ENCODE measurements at regions not wholly inside any gene's neighbourhood (a gene's known extent, or its start where the extent isn't known, plus 50 kb on each side); places are given as distances from the start of the nearest gene placed in this dataset.

GRCh38 chr15:94105760-94106159 is 125.6 kb upstream of the MCTP2 start:
- intact Hi-C loops (cut with micrococcal nuclease): no loop called here

- intact Hi-C loops (cut with micrococcal nuclease): no loop called here
Measured at GRCh38 chr15:94100863-94101262, 130.5 kb upstream of the MCTP2 start.

DNA sequence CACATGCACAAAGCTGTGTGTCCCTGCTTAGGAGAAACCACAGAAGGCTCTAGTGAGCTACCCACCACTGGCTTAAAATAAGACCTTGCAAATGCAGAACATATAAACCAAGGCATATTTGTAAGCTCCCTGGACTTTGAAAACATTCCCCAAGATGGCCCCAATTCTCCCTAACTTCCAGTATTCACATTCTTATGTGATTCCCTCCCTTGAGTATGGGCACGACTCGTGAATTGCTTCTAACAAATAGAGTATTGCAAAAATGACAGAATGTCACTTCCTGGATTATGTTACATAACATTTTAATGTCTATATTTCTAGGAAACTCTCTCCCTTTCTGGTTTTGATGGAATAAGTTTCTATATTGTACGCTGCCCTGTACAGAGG is 131.8 kb upstream of the MCTP2 start:
- intact Hi-C loops (cut with micrococcal nuclease): no loop called here

DNA sequence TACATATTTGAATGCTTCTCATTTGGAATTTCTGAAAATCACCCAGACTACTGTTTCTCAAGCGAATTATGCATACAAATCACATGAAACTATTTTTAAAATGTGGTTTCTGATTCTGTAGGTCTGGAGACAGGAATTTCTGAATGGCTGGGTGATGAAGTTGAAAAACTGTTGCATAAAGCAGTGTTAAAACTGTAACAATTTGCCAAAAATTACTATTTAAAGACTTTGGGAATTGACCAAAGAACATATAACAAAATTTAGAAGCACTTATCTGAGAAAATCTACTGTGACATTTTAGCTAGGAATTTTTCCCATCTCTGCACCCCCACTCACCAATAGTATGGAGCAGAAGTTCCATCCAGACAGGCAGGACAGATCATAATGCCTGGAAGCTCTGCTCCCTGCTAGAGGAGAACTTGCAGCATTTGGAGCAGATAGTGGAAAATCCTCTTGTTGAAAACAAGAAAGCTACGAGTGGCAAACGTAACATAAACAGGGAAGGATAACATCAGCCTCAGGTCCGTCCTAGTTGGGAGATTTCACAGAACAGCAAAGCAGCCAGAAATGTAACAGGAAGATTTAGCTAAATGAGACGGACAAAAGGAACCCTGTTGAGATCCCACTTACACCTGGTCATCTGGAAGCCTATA is 132.3 kb upstream of the MCTP2 start:
- intact Hi-C loops (cut with micrococcal nuclease): no loop called here

GRCh38 chr15:94097552-94097951 is 133.8 kb upstream of the MCTP2 start:
- intact Hi-C loops (cut with micrococcal nuclease): no loop called here

GRCh38 chr15:94094310-94094709 is 137.1 kb upstream of the MCTP2 start:
- intact Hi-C loops (cut with micrococcal nuclease): no loop called here

GRCh38 chr15:94086341-94086740 is 145.0 kb upstream of the MCTP2 start:
- intact Hi-C loops (cut with micrococcal nuclease): no loop called here

DNA sequence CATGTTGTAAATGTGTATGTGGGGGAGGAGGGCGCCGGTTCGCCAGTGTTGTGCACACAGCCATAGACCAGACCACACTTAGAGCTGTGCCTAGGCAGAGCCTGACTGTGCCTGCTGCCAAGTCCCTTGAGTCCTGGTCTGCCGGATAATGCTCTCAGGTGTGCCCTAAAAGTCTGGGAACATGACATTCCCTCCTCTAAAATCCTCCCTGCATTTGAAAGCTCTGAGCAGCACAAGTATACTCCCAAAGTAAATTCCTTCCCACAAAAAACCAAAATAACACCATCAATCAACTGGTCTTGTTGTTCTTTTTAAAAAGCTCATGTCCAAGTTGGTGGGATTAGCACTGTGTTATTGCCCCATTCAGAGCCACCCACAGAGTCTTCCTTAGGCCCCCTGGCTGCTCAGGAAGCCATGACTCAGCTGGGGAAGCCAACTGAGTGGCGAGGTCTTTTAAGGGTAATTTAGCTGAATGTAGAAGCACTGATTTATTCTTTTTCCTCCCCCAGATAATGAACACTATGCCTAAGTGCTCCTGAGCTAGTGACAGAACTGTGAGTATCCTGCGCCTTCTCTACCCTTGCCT is 147.8 kb upstream of the MCTP2 start:
- intact Hi-C loops (cut with micrococcal nuclease): no loop called here

DNA sequence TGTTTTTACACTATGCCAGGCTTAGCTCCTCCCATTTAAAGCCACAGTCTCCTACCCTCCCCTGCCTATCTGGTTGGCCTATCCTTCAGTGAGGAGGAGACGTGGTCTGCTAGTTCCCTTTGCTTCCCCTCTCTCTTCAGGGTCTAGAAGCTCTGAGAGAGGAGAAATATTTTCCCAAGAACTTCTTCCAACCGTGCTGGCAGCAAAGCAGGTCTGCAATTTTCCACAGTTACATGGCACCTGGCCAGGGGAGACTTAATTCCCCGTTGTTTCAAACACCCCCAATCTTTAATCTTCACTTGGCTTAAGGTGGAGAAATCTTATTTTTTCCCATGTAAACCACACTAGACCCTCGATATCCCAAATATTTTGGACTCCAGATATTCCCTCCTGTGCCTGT is 149.5 kb upstream of the MCTP2 start:
- intact Hi-C loops (cut with micrococcal nuclease): no loop called here

DNA sequence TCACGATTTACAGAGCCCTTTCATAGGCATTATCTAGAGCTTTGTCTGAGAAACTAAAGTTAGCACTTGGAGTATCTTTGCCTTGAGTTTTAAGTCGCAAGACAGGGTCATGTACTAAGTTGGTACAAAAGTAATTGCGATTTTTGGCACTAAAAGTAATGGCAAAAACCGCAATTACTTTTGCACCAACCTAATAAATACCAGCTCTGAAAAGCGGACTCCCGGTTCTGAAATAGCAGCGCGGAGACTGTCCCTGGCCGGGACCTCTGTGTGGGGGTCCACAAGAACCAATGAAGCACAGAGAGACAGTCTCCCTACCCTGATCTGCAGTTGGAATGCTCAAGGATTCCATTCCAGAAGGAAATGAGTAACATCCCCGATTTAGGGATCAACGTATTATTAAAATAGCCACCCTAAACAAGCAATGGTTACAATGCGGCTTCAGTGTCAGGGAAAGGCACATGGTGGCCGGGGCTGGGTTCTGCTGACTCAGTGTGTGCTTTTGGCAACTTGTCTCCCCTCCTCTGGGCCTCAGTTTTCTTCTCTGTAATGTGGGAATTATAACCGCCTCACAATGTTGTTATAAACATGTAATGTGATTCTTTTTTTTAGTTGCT is 150.3 kb upstream of the MCTP2 start:
- intact Hi-C loops (cut with micrococcal nuclease): no loop called here

GRCh38 chr15:94080416-94080815 is 150.9 kb upstream of the MCTP2 start:
- intact Hi-C loops (cut with micrococcal nuclease): no loop called here

GRCh38 chr15:94079968-94080367 is 151.4 kb upstream of the MCTP2 start:
- intact Hi-C loops (cut with micrococcal nuclease): no loop called here

GRCh38 chr15:94079459-94079858 is 151.9 kb upstream of the MCTP2 start:
- intact Hi-C loops (cut with micrococcal nuclease): no loop called here

DNA sequence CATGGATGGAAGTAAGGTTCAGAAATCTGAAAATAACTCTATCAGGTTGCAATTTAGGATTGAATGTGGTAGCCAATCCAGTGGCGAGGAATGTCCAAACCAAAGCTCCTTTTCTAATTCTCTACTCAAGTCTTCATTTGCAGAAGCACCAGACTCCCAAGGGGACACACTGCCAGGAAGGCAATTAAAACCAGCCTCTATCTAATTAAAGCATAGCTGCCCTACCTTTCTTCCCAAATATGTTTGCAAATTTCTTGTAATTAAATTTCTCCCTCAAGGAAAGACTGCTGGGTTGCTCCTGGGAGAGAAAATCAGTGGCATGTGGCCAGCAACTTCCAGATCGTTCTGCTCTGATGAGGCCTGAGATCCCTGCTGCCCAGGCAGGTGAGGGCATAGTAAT is 153.4 kb upstream of the MCTP2 start:
- intact Hi-C loops (cut with micrococcal nuclease): no loop called here

DNA sequence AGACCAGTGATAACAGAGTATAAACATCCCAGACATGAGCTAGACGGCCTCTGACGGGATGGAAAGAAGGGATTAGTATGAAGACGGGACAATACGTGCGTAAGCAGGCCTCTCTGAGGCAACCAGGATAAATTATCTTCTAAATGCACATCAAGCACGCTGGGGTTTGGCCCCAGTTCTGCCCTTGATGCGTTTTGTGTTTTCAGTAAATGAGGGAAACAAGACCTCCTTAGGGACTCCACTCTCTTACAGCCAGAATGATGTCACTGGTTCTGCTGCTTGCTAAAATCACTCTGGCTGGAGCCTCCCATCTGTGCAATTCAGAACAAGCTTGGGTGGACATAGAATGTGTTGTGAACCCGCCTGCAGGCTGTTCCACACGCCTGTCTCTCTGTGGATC is 156.0 kb upstream of the MCTP2 start:
- intact Hi-C loops (cut with micrococcal nuclease): no loop called here

- intact Hi-C loops (cut with micrococcal nuclease): no loop called here
Measured at GRCh38 chr15:94070356-94071295, 160.7 kb upstream of the MCTP2 start.

- intact Hi-C loops (cut with micrococcal nuclease): no loop called here
Measured at GRCh38 chr15:94069844-94070243, 161.5 kb upstream of the MCTP2 start.

DNA sequence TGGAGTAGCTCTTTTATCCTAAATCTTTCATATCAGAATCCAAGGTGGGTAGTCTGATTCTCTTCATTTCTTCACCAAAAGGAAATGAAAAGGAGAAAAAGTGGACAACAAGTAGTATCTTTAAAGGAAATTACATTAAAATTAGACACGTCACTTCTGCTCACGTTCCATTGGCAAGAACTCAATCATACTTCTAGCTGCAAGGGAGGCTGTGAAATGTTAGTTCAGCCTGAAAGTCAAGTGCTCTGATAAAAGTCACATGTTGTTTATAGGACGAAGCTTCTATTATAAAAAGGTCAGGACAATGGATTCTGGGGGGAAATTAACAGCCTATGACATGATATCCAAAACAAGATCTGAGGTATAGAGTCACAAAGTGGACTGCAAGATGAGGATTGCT is 164.6 kb upstream of the MCTP2 start:
- intact Hi-C loops (cut with micrococcal nuclease): no loop called here

GRCh38 chr15:94066046-94066445 is 165.3 kb upstream of the MCTP2 start:
- intact Hi-C loops (cut with micrococcal nuclease): no loop called here

DNA sequence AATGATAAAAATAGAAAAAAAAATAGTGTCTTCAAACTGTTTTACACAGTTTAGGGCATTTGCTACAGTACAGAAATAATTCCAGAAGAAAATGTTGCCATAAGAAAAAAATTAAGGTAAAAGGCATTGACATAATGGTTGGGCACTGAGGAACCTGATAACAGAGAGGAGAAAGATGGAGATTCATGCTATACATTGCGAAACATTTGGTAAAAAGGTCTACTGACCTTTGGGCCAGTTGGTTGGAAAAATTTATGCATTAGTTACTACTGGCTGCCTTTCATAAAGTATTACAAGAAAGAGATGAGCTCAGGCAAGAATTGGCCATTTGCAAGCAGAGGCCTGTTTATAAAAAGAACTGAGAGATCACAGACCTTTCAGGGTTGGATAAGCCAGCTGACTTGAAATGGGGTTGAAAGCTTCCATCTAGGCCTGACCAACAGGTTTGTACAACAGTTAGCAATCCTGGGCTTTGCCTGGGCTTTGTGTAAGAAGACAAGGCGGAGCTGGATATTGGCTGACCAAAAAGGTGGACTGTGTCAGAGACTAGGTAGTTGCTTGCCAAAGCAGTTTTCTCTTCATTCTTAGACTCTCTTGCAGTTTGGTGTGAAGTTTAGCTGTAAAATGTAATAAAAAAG is 166.6 kb upstream of the MCTP2 start:
- intact Hi-C loops (cut with micrococcal nuclease): no loop called here

- intact Hi-C loops (cut with micrococcal nuclease): no loop called here
Measured at GRCh38 chr15:94061041-94061440, 170.3 kb upstream of the MCTP2 start.

Data from T-helper 2 cell treated with Interferon-gamma antibody and Interleukin-4, amounts not matched to agents 100 ng/mL and 5 ng/mL, for 36 hours (primary cell).